GM12801 (cell line): ENCODE measurements at regions not wholly inside any gene's neighbourhood (a gene's known extent, or its start where the extent isn't known, plus 50 kb on each side); places are given as distances from the start of the nearest gene placed in this dataset.

Experiments used
- CTCF ChIP-seq: IDR thresholded peaks from one replicate; pipeline ENCODE4 v1.5.1; 2011; ENCODE audit warnings: control low read depth; ENCODE audit not compliant: insufficient read length; ENCODE audit errors: extremely low read depth

GRCh38 chr4:189664693-189665250 lies 275.9 kb upstream of the FRG1 start:
- no peak for TF ChIP-seq CTCF

GRCh38 chr4:189740873-189741272 lies 199.8 kb upstream of the FRG1 start:
- no peak for TF ChIP-seq CTCF

GRCh38 chr4:189763583-189763982 lies 177.1 kb upstream of the FRG1 start:
- TF ChIP-seq CTCF, result no peak

GRCh38 chr4:189765301-189765700 lies 175.4 kb upstream of the FRG1 start:
- no peak for TF ChIP-seq CTCF

GRCh38 chr4:189765736-189766135 lies 174.9 kb upstream of the FRG1 start:
- no peak for TF ChIP-seq CTCF

- no peak for TF ChIP-seq CTCF
These were observed 172.7 kb upstream of the FRG1 start for GRCh38 chr4:189767941-189768340.

- TF ChIP-seq CTCF, result no peak
These were observed 171.5 kb upstream of the FRG1 start for GRCh38 chr4:189769131-189769530.
